NCI-H2196 treated with DMSO at 0.1 percent for 48 hours (cell line): ENCODE measurements at regions not wholly inside any gene's neighbourhood (a gene's known extent, or its start where the extent isn't known, plus 50 kb on each side); places are given as distances from the start of the nearest gene placed in this dataset.

ENCODE experiments used
- DNase-seq: peaks from one replicate; lab custom pipeline; 2025; ENCODE audit not compliant: unreplicated experiment; lab: John Stamatoyannopoulos, UW

DNA sequence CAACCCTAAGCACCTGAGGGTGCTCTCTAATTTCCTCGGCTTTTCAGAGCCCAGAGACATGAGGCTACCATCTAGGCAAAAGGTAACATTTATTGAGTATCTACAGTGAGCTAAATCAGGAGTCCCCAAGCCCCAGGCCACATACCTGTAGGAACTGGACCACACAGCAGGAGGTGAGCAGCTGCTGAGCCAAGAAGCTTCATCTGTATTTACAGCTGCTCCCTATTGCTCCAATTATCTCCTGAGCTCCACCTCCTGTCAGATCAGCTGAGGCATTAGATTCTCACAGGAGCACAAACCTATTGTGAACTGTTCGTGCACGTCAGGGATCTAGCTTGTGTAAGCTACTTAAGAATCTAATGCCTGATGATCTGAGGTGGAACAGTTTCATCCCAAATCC lies 70.2 kb downstream of the RND3 start:
- DNase-seq, result no peak

DNA sequence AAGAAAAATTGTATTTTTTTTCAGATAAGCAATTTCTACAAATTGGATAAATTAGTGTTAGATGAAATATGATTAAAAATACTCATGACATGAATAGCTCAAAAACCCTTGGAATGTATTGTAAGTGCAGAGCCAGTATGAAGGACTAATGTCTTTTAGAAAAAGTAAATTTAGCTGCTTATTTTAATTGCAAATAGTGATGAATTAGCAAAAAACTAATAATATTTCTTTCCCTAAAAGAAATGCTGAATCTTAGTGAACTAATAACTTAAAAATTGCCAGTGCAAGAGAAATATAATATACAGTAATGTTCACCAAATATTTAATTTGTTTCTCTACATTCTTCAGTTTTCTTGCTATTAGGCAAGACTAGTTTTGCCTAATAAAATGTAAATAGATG lies 72.4 kb downstream of the RND3 start:
- DNase-seq, result no peak

GRCh38 chr2:150413910-150414309 lies 73.6 kb downstream of the RND3 start:
- no peak for DNase-seq

- DNase-seq, result no peak
Observed at GRCh38 chr2:150413366-150413765, 74.1 kb downstream of the RND3 start.

GRCh38 chr2:150410809-150411208 lies 76.7 kb downstream of the RND3 start:
- no peak for DNase-seq

DNA sequence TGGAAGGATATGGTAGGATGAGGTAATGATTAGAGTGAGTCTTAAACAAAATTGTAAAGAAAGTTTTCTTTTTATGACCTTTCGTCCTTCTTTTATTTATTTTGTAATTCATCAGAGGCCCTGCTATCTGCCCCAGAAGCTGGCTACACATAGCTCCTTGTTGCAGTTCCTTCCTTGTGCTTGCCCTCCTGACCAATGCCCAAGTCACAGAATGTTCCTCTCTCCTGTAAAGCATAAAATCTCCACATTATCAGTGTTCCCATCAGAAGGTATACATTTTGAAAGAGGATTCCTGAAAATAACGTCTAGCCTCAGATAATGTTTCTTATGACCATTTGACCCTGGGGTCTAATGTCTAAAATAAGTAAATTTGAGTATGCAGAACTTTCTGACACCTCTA lies 78.3 kb downstream of the RND3 start:
- no peak for DNase-seq

GRCh38 chr2:150404147-150404546 lies 83.3 kb downstream of the RND3 start:
- DNase-seq, result no peak

- no peak for DNase-seq
Observed at GRCh38 chr2:150403457-150403856, 84.0 kb downstream of the RND3 start.

GRCh38 chr2:150402953-150403352 lies 84.5 kb downstream of the RND3 start:
- no peak for DNase-seq

- no peak for DNase-seq
Observed at GRCh38 chr2:150400849-150401248, 86.6 kb downstream of the RND3 start.

DNA sequence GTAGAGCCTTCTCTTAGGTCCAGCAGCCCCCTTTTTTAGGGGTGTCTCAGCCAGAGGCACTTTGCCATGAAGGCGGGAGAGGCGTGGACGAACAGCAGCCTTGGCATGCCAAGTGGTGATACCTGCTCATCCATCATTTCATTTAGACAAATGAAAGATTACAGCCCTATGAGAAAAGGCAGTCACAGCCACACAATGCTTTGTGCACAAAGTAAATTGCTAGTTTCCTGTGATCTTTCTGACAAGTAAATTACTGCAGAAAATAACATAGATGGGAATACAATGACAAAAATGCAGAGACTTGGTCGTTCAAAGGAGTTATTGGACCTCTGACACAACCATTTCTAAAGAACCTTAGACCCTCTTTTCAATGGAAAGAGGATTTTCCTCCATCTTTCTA lies 94.9 kb downstream of the RND3 start:
- DNase-seq, result no peak

- DNase-seq, result no peak
Observed at GRCh38 chr2:150391779-150392178, 95.7 kb downstream of the RND3 start.

DNA sequence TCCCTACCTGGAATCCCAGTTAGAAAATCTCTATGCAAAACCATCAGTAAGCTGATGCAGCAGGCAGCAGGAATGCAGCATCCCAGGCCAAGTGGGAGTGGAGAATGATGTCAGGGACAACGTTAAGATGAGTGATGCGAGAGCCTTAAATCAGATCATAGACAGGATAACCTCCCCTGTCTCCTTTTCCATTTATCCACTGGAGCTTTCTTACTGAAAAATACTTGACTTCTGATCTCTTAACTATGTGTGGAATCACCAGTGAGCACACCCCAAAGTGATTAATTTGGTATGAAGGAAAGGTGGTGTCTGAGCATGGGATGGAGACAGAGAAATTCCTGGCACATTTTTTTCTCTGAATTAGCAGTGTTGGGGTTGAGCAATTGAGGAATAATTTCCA lies 98.0 kb downstream of the RND3 start:
- no peak for DNase-seq

DNA sequence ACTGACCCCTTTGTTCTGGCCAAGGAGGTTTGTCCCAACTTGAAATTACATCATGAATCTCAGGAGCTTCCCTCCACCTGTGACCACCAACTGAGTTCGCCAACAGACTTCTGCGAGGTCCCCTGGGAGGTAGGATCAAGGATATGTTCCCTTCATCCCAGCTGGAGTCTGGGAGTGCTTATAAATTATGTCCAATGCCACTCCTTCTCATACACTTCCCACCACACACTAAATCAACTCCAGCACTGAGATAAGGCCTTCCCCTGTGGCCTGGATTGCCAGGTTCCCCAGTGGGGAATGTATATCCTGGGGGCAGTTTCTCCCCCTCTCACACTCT lies 99.2 kb downstream of the RND3 start:
- DNase-seq, result no peak

DNA sequence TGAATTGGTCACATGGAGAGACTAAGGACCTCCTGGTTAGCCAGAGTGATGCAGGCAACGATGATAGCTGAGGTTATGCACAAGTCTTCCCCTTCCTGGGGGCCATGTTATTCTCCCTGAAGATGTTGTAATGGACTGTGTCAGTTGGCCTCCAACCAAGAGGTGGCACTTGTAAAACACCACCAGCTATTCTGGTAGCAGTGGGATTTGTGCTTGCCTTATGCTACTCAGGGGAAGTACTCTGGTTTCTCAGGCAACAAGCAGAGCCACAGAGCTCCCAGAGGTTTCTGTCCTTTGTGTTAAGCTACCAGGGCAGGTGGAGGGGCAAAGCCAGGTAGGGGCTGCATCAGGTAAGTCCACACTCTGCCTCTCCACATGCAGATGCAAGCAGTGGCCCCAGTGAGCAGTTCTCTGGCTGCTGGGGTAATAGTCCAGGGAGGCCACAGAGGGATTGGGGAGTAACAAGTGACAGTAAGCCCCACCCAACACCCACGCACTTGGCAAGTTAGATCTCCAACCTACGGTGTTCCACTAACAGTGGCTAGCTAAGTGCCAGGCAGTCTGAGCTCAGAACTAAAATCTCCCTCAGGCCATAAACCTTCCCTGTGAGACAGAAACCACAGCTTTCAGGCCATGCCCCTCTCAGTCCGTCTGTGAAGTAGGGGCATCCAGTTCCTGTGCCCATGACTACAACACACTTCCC lies 99.7 kb downstream of the RND3 start:
- DNase-seq, result no peak

GRCh38 chr2:150385211-150385610 lies 102.3 kb downstream of the RND3 start:
- no peak for DNase-seq

- DNase-seq, result no peak
Observed at GRCh38 chr2:150383587-150383986, 103.9 kb downstream of the RND3 start.

- DNase-seq, result no peak
Observed at GRCh38 chr2:150379166-150379565, 108.3 kb downstream of the RND3 start.

- DNase-seq, result no peak
Observed at GRCh38 chr2:150378686-150379085, 108.8 kb downstream of the RND3 start.

GRCh38 chr2:150376553-150377335 lies 110.7 kb downstream of the RND3 start:
- DNase-seq, result no peak

- no peak for DNase-seq
Observed at GRCh38 chr2:150375333-150375732, 112.1 kb downstream of the RND3 start.

DNA sequence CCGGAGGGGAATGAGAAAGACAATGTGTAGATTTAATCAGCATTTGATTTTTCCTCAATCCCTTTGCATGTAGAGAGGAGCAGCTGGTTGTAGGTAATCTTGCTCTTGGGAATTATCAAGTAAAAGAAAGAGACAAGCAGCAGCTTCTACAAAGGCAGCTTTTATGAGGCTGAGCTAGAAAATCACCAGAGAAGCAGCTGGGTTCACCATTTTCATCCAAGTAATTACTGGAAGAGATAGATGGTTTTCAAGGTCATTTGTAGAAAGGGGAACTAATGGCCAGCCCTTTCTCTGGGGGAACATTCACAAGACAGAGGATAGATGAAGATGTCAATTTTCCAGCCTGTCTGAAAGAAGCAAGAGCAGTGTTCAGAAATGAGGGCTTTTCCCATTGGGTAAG lies 113.0 kb downstream of the RND3 start:
- DNase-seq, result no peak

- DNase-seq, result no peak
Observed at GRCh38 chr2:150373374-150373773, 114.1 kb downstream of the RND3 start.
